Natural killer cell treated with Interleukin-12 subunit alpha and Interleukin-12 subunit beta and Interleukin-15 and Interleukin-18, amount 100 ng/mL, for 72 hours (primary cell): ENCODE measurements at regions not wholly inside any gene's neighbourhood (a gene's known extent, or its start where the extent isn't known, plus 50 kb on each side); places are given as distances from the start of the nearest gene placed in this dataset.
A peak's percentile ranks its signal among the peaks of the same experiment; 100 is the strongest.
"Not testable (repeated sequence)": the region's sequence is repeated elsewhere in the genome, so short reads cannot be mapped to it uniquely, and the experiment has no call there.

ENCODE experiments used
- ATAC-seq, 2 donors: fragments of 150-1000 bp; cut with Tn5 transposase in 1 of 2; sonication (Bioruptor Pico), chemical (Tn5 transposase) in 1 of 2; 2 replicates each; pipeline ENCODE4 v1.10.0; 2021
- DNase-seq: peaks from one replicate; pipeline ENCODE4 v3.0.0; 2022; ENCODE audit warnings: low spot score
- H3K27ac Mint-ChIP-seq, 2 donors: 1 replicate in 1 of 2; 2 replicates in 1 of 2; pipeline ENCODE4 v1.8.0; 2022; ENCODE audit warnings: mixed read lengths in 2 of 2, mild to moderate bottlenecking in 1 of 2, moderate library complexity in 1 of 2
- H3K27me3 Mint-ChIP-seq, 2 donors: 1 replicate in 1 of 2; 2 replicates in 1 of 2; pipeline ENCODE4 v1.8.0; 2022; ENCODE audit warnings: mixed read lengths in 2 of 2
- H3K36me3 Mint-ChIP-seq: one replicate; pipeline ENCODE4 v1.8.0; 2022; ENCODE audit warnings: mixed read lengths
- H3K4me1 Mint-ChIP-seq, 2 donors: 1 replicate in 1 of 2; 2 replicates in 1 of 2; pipeline ENCODE4 v1.8.0; 2022; ENCODE audit warnings: low read depth in 2 of 2, mixed read lengths in 2 of 2, mild to moderate bottlenecking in 1 of 2
- H3K4me3 Mint-ChIP-seq: one replicate; pipeline ENCODE4 v1.8.0; 2022; ENCODE audit warnings: mixed read lengths
- H3K9me3 Mint-ChIP-seq: 2 replicates; pipeline ENCODE4 v1.8.0; 2022; ENCODE audit warnings: mixed read lengths

DNA sequence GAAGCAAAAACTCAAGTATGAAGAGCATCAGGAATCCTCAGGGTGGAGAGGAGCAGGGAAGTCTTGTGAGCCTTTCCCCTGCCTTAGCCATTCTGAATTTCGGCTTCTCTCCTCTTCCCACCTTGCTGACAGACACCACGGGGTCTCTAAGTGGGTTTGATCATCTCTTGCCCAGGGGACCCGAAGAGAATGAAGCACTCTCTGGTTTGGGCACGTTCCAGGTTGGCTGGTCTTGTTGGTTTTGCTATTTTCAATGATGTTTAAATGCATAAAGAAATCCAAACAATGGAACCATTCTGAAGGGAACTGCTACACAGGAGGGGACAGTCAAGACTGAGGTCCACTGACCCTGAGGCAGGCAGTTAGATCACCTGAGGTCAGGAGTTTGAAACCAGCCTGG is 131.7 kb downstream of the PXDC1 start:
- Mint-ChIP-seq H3K9me3 (no peaks in the 10 kb centered on the region), H3K4me1 (peaks cover 0 to 5% of the 10 kb centered on the region in 2 donors), H3K4me3 (no peak overlapping the region), H3K27me3 (peaks cover 12 to 20% of the 10 kb centered on the region in 2 donors), H3K36me3 (no peaks in the 10 kb centered on the region), H3K27ac (no peak overlapping the region)
- no peak for ATAC-seq
- no peak for DNase-seq

DNA sequence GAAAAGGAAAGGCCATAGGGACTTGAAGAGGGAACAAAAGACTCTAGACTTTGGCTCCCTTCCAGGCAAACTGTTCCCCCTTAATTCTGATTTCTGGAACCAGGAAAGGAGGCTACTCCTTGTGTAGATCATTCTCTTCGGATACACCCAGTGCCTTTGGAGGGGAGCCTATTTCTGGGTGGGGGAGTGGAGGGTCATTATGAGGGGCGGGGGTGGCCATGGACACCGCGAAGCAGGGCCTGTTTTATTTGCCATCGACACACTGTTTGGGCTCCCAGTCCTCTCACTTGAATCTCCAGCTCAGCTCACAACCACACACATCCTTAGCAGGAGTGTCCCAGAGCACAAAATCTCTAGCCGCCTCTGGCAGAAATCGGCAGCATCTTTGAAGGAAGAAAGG is 132.3 kb downstream of the PXDC1 start:
- Mint-ChIP-seq H3K4me3 (no peak overlapping the region), H3K9me3 (no peaks in the 10 kb centered on the region), H3K4me1 (peaks cover 0 to 5% of the 10 kb centered on the region in 2 donors), H3K27ac (no peak overlapping the region), H3K36me3 (no peaks in the 10 kb centered on the region), H3K27me3 (peaks cover 12 to 18% of the 10 kb centered on the region in 2 donors)
- no peak for DNase-seq
- ATAC-seq = no peak

DNA sequence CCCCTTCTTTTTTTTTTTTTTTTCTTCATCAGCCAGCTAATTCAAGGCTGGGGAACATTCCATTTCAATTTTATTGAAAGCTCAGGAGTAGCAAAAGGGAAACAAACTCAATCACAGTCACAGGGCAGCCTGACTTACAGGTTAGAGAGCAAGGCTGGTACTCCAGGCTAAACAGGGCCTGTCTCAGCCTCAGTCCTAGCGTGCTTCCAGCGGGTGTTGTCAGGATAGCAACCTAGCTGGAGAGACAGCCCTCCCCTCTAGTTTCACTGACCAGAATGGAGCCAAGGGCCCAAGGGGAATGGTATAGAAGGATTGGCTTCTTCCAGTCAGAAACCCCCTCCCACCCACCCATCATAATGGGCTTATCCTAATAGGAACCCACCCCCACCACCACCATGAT is 132.9 kb downstream of the PXDC1 start:
- H3K27ac Mint-ChIP-seq = no peak overlapping the region
- H3K4me3 Mint-ChIP-seq = no peak overlapping the region
- H3K4me1 Mint-ChIP-seq = peaks cover 0 to 3% of the 10 kb centered on the region in 2 donors
- H3K9me3 Mint-ChIP-seq = no peaks in the 10 kb centered on the region
- ATAC-seq = no peak
- no peaks in the 10 kb centered on the region for H3K36me3 Mint-ChIP-seq
- H3K27me3 Mint-ChIP-seq = peaks cover 6 to 12% of the 10 kb centered on the region in 2 donors
- DNase-seq = no peak

DNA sequence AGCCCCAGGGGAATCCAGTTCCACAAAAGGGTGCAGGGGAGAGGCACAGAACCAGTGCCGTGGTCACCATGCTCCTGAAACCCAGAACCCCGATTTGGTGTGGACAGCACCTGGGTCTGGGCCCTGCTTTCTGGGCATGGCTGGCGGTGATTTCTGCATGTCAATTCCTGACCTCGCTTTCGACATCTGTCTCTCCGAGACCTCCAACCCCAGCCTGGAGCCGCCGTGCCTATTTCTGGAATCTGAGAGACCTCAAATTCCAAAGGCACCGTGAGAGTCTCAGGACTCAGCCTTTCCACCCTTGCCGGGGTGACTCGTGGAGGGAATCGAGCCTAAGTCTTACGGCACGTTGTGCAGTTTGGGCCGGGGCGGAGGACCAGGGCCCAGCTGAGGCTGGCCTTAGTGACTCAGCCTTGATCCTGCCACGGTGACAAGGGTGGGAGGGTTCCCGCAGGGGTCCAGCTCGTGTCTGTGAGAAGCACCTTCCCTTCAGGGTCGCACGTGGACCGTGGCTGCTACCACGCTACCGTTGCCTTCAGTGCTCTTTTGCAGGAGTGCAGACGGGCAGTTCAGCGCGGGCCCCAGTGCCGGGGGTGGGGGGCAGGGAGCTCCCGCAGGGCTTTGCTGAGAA is 133.7 kb downstream of the PXDC1 start:
- DNase-seq = no peak
- Mint-ChIP-seq H3K27ac (no peak overlapping the region), H3K4me1 (no peaks in the 10 kb centered on the region), H3K4me3 (no peak overlapping the region), H3K27me3 (peaks cover 3 to 14% of the 10 kb centered on the region in 2 donors), H3K9me3 (no peaks in the 10 kb centered on the region), H3K36me3 (no peaks in the 10 kb centered on the region)
- peak in 1 of 2 donors; percentile 10 for ATAC-seq

DNA sequence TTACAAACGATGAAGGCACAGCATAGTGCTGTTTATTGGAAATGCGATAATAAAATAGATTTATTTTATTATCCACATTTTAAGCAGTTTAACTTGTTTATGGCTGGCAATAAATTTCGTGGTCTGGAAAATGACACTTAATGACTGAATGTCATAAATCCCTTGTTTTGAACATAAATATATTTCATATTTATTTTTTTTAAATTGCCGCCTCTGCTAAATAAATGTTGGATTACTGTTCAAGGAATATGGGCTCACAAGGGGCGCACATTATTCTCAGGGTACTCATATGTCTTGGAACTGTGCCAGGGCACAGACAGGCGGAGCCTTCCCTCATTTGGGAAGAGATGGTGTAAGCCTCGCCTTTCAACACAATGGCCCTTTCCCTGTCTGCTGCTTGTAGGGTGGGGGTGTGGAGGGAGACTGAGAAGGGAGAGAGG is 134.3 kb downstream of the PXDC1 start:
- H3K9me3 Mint-ChIP-seq = no peaks in the 10 kb centered on the region
- H3K27ac Mint-ChIP-seq = no peak overlapping the region
- H3K4me3 Mint-ChIP-seq = no peak overlapping the region
- H3K27me3 Mint-ChIP-seq = peaks cover 3 to 14% of the 10 kb centered on the region in 2 donors
- peak in 1 of 2 donors; percentile 29 for ATAC-seq
- no peaks in the 10 kb centered on the region for H3K36me3 Mint-ChIP-seq
- DNase-seq = no peak
- H3K4me1 Mint-ChIP-seq = no peaks in the 10 kb centered on the region

DNA sequence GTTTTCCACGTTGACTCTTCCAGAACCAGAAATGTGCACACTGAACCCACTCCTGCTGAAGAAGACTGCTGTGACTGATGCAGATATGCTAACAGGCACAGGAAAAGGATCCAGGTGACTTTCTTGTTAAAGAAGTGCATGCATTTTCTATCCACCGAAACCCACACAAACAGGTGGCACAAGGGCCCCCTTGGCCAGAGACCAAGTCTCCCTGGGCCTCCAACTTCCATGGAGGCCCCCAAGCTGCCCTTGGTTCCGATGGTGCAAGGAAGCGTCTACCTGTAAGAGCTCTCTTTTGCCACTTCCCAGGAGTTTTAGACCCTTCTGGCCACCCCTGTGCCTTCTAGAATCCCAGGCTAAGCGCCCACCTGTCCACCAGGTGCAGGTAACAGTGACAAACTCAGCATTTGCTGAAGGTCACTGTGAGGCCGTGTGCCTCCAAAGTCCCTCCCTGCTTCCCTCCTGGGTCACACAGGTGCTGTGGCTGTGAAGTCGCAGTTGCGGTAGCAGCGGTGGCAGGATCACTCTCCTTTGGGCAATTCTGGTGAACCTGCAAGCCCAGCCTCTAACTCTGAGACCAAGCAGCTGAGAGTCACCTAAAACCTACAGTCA is 134.8 kb downstream of the PXDC1 start:
- ATAC-seq = no peak
- Mint-ChIP-seq H3K9me3 (no peaks in the 10 kb centered on the region), H3K4me1 (no peaks in the 10 kb centered on the region), H3K4me3 (no peak overlapping the region), H3K27ac (no peak overlapping the region), H3K36me3 (no peaks in the 10 kb centered on the region), H3K27me3 (peaks cover 3 to 18% of the 10 kb centered on the region in 2 donors)
- DNase-seq = no peak

DNA sequence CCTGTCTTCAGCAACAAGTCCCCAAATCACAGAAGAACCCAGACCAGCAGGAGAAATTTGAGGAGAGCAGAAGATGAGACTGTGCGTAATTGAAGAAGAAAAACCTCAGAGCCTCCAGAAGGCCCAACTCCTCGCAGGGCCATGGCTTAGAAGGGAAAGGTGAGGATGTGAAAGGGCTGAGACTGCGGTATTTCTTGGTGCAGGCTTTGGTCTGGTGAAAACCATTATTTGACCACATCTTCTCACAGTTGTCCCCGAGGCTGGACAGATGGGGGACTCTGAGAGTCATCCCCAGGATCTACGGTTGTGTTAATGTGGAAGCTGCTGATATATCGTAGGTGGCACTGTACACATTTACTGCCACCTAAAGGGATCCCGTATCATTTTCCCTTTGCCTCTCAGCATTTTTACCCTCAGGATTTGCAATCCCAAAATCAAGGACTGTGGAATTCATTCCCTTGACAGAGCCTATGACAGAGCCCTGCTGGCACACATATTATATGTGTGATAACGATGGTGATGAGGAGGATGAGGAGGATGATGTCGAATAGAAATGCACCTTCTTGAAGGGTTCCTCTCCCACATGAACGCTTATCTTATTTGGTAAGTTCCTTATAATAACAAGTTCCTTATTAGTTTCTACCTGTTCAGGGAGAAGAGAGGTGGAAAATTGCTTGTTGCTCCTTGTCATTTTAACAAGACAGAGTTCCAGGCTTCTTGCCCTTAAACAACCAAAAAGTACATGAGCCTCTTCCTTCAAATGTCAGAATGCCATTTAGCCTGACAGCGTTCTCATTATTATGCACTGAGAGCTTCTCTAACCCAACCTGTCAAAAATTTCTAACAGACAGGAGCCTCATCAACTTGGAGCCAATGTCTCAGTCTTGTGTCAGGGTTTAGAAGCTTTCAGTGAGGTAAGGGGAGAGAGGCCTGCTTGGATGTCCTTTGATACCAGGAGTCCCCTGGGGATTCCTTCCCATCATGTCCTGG is 135.8 kb downstream of the PXDC1 start:
- Mint-ChIP-seq H3K27ac (no peak overlapping the region), H3K4me3 (no peak overlapping the region)
- no peak for ATAC-seq

DNA sequence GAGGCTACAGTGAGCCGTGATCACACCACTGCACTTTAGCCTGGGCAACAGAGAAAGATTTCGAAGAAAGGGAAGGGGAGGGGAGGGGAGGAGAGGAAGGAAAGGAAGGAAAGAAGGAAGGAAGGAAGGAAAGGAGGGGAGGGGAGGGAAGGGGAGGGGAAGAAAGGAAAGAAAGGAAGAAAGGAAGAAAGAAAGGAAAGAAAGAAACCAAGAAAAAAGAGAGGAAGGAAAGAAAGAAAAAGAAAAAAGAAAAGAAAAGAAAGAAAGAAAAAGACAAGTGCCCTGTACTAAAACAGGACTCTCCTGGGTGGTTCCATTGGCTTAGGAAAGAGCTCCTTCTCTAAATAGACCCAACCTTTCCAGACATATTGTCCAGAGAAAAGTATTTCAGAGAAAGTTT is 136.6 kb downstream of the PXDC1 start:
- H3K4me1 Mint-ChIP-seq = no peaks in the 10 kb centered on the region

More for the DNA sequence above, 135.8 kb downstream of the PXDC1 start:
- no peaks in the 10 kb centered on the region for H3K36me3 Mint-ChIP-seq
- H3K27me3 Mint-ChIP-seq = peaks cover 7 to 21% of the 10 kb centered on the region in 2 donors
- H3K9me3 Mint-ChIP-seq = no peaks in the 10 kb centered on the region
- DNase-seq = no peak
- no peaks in the 10 kb centered on the region for H3K4me1 Mint-ChIP-seq

DNA sequence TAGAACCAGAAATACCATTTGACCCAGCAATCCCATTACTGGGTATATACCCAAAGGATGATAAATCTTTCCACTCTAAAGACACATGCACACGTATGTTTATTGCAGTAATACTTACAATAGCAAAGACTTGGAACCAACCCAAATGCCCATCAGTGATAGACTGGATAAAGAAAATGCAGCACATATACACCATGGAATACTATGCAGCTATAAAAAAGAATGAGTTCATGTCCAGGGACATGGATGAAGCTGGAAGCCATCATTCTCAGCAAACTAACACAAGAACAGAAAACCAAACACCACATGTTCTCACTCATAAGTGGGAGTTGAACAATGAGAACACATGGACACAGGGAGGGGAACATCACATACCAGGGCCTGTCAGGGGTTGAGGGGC is 137.9 kb downstream of the PXDC1 start:
- H3K9me3 Mint-ChIP-seq, H3K36me3 Mint-ChIP-seq, H3K27ac Mint-ChIP-seq, ATAC-seq, DNase-seq, H3K4me3 Mint-ChIP-seq, H3K4me1 Mint-ChIP-seq: not testable (repeated sequence)
- H3K27me3 Mint-ChIP-seq = peaks cover 9 to 21% of the 10 kb centered on the region in 2 donors

More for the DNA sequence above, 136.6 kb downstream of the PXDC1 start:
- ATAC-seq = no peak
- no peaks in the 10 kb centered on the region for H3K36me3 Mint-ChIP-seq
- H3K27me3 Mint-ChIP-seq = peaks cover 4 to 21% of the 10 kb centered on the region in 2 donors
- DNase-seq = no peak
- no peak overlapping the region for H3K4me3 Mint-ChIP-seq
- no peaks in the 10 kb centered on the region for H3K9me3 Mint-ChIP-seq
- no peak overlapping the region for H3K27ac Mint-ChIP-seq

DNA sequence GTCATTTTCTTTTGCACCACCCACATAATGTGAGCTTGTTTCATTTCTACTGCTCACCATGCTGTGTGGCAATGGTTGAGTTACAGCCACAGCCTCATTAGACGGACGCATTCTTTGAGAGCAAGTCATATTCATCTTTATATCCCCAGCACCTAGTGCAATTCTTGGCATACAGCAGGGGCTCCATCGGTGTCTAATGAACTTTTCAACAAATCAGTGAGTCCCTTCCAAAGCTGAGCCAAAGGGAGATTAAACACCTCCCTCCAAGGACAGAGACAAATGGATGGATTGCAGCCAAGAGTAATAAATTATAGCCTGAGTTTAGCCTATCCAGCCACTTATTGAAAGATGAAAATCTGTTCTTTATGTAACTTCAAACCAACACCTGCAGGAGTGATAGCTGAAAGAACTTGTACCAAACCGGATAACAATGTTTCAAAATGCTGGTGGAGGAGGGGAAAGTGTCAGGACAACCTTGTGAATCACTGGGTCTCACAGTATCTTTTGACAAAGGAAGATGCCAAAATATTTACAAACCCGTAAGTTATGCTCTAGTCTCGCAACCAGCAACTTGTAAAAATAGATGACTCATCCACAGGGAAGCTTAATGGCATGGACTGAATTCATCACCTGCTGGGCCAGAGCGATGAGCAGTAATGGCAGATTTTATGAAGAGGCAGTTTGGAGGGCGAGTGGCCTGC is 139.0 kb downstream of the PXDC1 start:
- Mint-ChIP-seq H3K27ac (no peak overlapping the region), H3K36me3 (no peaks in the 10 kb centered on the region), H3K27me3 (peaks cover 11 to 21% of the 10 kb centered on the region in 2 donors), H3K4me3 (no peak overlapping the region), H3K9me3 (no peaks in the 10 kb centered on the region), H3K4me1 (no peaks in the 10 kb centered on the region)
- DNase-seq (no peak), ATAC-seq (no peak)

DNA sequence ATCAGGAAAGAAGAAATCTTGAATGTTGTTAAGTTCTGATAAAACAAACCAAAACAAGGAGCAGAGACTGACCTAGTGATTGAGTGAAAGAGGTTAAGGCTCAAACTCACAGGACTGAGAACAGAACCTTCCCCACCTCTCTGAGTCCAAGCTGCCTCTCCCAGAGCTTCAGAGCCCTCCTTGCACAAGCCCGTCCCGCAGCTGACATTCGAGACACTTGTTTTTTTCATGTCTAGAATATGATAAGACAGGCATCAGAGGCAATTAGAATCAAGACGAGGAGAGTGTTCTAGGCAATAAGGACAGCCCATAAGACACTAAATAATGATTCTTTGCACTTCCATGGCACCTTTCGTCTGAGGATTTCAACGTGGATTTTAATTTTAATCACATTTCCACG is 140.6 kb downstream of the PXDC1 start:
- Mint-ChIP-seq H3K27ac (no peak overlapping the region), H3K4me3 (no peak overlapping the region), H3K4me1 (no peaks in the 10 kb centered on the region), H3K9me3 (no peaks in the 10 kb centered on the region), H3K36me3 (no peaks in the 10 kb centered on the region), H3K27me3 (peaks cover 15 to 21% of the 10 kb centered on the region in 2 donors)
- DNase-seq = no peak
- no peak for ATAC-seq

DNA sequence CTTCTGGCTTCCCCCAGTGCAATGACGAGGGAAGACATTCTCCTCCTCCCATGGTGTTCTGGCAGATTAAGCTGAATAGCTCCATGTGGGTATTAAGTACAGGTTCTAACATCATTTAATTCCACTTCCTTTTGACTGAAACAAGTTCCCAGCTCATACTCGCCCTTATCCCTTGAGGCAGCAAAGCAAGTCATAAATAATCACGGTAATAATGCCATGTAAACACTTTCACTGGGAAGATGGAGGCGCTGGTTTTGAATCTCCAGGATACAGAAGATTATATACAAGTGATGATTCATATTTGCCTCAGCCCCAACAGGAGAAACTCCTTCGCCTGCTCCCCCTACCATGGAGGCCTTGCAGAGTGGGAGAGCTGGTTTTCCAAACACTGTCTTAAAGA is 141.3 kb downstream of the PXDC1 start:
- Mint-ChIP-seq H3K27ac (no peak overlapping the region), H3K4me1 (no peaks in the 10 kb centered on the region), H3K9me3 (no peaks in the 10 kb centered on the region), H3K36me3 (no peaks in the 10 kb centered on the region), H3K27me3 (peaks cover 15 to 21% of the 10 kb centered on the region in 2 donors), H3K4me3 (no peak overlapping the region)
- no peak for DNase-seq
- no peak for ATAC-seq

DNA sequence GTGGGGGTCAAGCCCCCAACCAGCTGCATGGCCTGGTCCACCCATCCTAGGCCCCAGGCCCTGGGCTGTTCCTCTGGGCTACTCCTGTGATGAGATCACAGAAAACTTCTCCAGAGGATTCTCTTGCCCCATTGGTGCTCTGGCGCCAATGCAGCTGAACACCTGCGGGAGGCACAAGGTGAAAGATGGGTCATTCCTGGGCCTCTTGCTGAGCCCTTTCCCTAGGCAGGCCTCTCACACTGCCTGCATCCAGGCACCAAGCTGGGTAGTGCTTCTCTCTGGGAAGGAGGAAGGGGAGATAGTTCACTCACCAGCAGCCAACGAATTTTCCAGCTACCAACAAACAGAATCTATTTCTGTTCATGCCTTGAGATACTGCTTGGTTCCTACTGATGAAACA is 142.1 kb downstream of the PXDC1 start:
- H3K9me3 Mint-ChIP-seq = no peaks in the 10 kb centered on the region
- ATAC-seq = no peak
- no peak overlapping the region for H3K4me3 Mint-ChIP-seq
- H3K36me3 Mint-ChIP-seq = no peaks in the 10 kb centered on the region
- no peaks in the 10 kb centered on the region for H3K4me1 Mint-ChIP-seq
- no peak for DNase-seq
- H3K27ac Mint-ChIP-seq = no peak overlapping the region
- H3K27me3 Mint-ChIP-seq = peaks cover 15 to 21% of the 10 kb centered on the region in 2 donors
